HG03097 (cell line): ENCODE measurements at regions not wholly inside any gene's neighbourhood (a gene's known extent, or its start where the extent isn't known, plus 50 kb on each side); places are given as distances from the start of the nearest gene placed in this dataset.

Experiments
- ATAC-seq: cut with Tn5 transposase; IDR thresholded peaks from one replicate; pipeline ENCODE4 v1.9.1; 2021; ENCODE audit not compliant: unreplicated experiment, low FRiP score

GRCh38 chr4:178671766-178672165 lies 1229.5 kb upstream of the AGA start:
- ATAC-seq, result no peak

GRCh38 chr4:178672512-178672911 lies 1230.3 kb upstream of the AGA start:
- no peak for ATAC-seq

- no peak for ATAC-seq
Measured at GRCh38 chr4:178681871-178682270, 1239.6 kb upstream of the AGA start.

GRCh38 chr4:178689926-178690325 lies 1247.7 kb upstream of the AGA start:
- ATAC-seq, result no peak

- ATAC-seq, result no peak
Measured at GRCh38 chr4:178693816-178694215, 1251.6 kb upstream of the AGA start.

- no peak for ATAC-seq
Measured at GRCh38 chr4:178696515-178696914, 1254.3 kb upstream of the AGA start.

- no peak for ATAC-seq
Measured at GRCh38 chr4:178712486-178712885, 1270.2 kb upstream of the AGA start.

GRCh38 chr4:178738026-178738425 lies 1295.8 kb upstream of the AGA start:
- no peak for ATAC-seq

- ATAC-seq, result no peak
Measured at GRCh38 chr4:178745203-178745602, 1303.0 kb upstream of the AGA start.

GRCh38 chr4:178752954-178753525 lies 1310.8 kb upstream of the AGA start:
- no peak for ATAC-seq

GRCh38 chr4:178778496-178778895 lies 1336.3 kb upstream of the AGA start:
- no peak for ATAC-seq

- ATAC-seq, result no peak
Measured at GRCh38 chr4:178781779-178782178, 1339.5 kb upstream of the AGA start.

GRCh38 chr4:178784491-178784890 lies 1342.3 kb upstream of the AGA start:
- ATAC-seq, result no peak

- ATAC-seq, result no peak
Measured at GRCh38 chr4:178789279-178789678, 1347.0 kb upstream of the AGA start.

GRCh38 chr4:178799204-178799603 lies 1357.0 kb upstream of the AGA start:
- no peak for ATAC-seq

- ATAC-seq, result no peak
Measured at GRCh38 chr4:178808106-178808505, 1365.9 kb upstream of the AGA start.

- ATAC-seq, result no peak
Measured at GRCh38 chr4:178809921-178810320, 1367.7 kb upstream of the AGA start.

GRCh38 chr4:178811356-178811755 lies 1369.1 kb upstream of the AGA start:
- ATAC-seq, result no peak

GRCh38 chr4:178812866-178813265 lies 1370.6 kb upstream of the AGA start:
- no peak for ATAC-seq

- ATAC-seq, result no peak
Measured at GRCh38 chr4:178814908-178815307, 1372.7 kb upstream of the AGA start.

- no peak for ATAC-seq
Measured at GRCh38 chr4:178823673-178824295, 1381.5 kb upstream of the AGA start.

GRCh38 chr4:178836865-178837264 lies 1394.6 kb upstream of the AGA start:
- ATAC-seq, result no peak

GRCh38 chr4:178838776-178839175 lies 1396.5 kb upstream of the AGA start:
- no peak for ATAC-seq
